Tongue (tissue), 2 donors: ENCODE measurements at regions not wholly inside any gene's neighbourhood (a gene's known extent, or its start where the extent isn't known, plus 50 kb on each side); places are given as distances from the start of the nearest gene placed in this dataset. TPM values are rescaled to one million over a fixed set of nuclear protein-coding genes. Genes with fewer than 3 reads are reported as not detected.

ENCODE experiments used
- DNase-seq: peaks from one replicate; pipeline ENCODE4 v3.0.0-alpha.2; 2015
- small RNA-seq: library from RNA; depleted of rRNA; stranded (forward); fragments of <200 nt; gene quantifications from one replicate; pipeline ENCODE3, GENCODE V24; 2014; ENCODE audit warnings: low replicate concordance

DNA sequence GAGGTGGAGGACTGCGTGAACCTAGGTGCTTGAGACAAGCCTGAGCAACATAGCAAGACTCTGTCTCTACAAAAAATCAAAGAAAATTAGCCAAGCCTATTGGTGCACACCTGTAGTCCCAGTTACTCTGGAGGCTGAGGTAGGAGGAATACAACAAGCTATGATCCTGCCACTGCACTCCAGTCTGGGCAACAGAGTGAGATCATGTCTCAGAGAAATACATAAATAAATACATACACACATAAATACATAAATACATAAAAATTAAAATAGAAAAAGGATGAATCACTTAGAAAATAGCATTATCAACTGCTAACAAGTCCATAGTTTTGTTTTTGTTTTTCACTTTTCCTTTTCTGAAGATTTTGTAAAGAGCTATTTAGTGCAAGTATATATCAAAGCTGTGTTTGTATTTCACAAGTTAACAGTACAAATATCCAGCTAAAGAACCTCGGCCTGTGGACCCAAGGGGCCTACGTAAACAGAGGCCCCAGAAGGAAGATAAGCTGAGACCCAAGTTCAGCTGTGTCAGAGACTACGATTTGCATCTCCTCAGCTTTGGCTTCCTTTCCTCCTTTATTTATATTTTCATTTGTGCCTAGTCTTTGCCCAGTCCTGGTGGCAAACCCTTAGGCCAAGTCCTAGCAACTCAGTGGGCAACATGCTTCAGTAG lies 67.1 kb upstream of the ROBO2 start:
- no peak for DNase-seq

DNA sequence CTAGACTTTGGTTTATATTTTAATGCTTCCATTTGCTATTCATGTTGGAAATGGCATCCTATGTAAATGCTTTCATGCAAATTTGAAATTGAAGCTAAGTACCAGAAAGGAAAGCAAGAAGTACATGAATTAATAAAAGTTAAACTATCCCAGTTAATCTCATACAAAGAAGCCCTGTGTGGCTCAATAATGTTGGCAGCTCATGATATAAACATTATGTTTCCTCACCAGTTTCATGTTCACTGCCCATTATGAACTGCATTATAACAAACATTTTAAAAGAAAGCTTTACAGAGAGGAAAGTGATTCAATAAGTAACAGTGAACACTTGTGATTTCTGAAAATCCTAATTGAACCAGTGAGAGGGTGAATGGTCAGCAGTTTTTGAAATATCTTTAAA lies 62.9 kb upstream of the ROBO2 start:
- no peak for DNase-seq

DNA sequence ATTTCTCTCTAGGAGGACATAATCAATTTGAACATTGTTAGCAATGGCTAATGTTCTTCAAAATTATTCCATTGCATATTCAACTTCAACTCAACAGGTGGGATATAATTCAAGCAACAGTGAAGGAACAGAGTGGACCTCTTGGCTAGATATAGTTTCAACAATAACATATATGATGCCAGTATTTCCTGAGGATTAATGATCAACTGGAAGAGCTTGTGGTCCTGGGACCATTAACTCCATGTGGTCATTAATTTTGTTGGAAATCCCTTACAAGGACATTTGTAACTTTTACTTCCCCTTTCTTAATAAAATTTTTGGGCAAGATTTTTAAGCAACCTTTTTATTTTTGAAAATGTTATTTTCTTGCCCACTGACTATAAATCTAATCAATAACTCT lies 54.3 kb upstream of the ROBO2 start:
- DNase-seq, result no peak

DNA sequence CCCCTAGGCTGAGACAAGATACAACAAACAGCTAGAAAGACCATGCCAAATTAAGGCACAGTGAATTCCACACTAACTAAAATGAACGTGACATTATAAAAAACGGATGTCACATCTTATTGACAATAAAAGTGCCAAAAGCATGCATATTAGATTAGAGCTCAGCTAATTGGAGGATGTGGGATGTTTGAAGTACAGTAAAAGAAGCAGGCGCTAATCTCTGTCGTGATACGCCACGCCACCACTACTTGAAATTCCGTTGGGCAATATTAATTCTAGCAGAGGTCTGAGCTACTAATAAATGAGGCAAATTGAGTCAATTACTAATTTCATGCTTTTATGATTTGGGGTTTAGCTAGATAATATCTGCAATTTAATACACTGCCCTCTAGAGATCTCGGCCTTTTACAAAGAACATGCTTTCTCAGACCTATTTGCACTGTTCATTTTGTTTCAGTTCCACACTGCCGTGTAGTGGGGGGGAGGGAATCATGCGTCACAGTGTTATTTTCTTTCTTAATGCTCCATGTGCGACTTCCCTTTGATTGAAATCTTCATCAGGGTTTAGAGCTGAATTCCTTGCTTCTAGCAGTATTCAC lies 52.9 kb upstream of the ROBO2 start:
- no peak for DNase-seq

Small RNA genes lying in the stretch of these regions (small RNA-seq; reads per million reads assigned to genes)
- not detected for gene RF00019
